Astrocyte (in vitro differentiated cells and primary cell): ENCODE measurements at regions not wholly inside any gene's neighbourhood (a gene's known extent, or its start where the extent isn't known, plus 50 kb on each side); places are given as distances from the start of the nearest gene placed in this dataset.

Experiments used
- DNase-seq: peaks from one replicate; pipeline ENCODE4 v3.0.0-alpha.2; 2010; ENCODE audit warnings: low read depth
- FAIRE-seq: peaks from 2 replicates; lab custom pipeline; 2011; peaks lifted over from hg19 to GRCh38; lab: Jason Lieb, UNC
- H2AFZ ChIP-seq: 2 replicates; pipeline ENCODE4 v1.6.0; 2012; ENCODE audit warnings: low read depth, low read length, inconsistent platforms
- H3K27ac ChIP-seq: 2 replicates; pipeline ENCODE4 v1.5.1; 2011; ENCODE audit warnings: low read depth, low read length, inconsistent platforms
- H3K27me3 ChIP-seq: 2 replicates; pipeline ENCODE4 v1.6.0; 2011; ENCODE audit warnings: low read length, inconsistent platforms; ENCODE audit not compliant: insufficient read depth
- H3K36me3 ChIP-seq: 2 replicates; pipeline ENCODE4 v1.5.1; 2011; ENCODE audit warnings: low read length, inconsistent platforms; ENCODE audit not compliant: insufficient read depth
- H3K4me1 ChIP-seq: 2 replicates; pipeline ENCODE4 v1.5.1; 2011; ENCODE audit warnings: low read length, inconsistent platforms; ENCODE audit not compliant: insufficient read depth
- H3K4me2 ChIP-seq: 2 replicates; pipeline ENCODE4 v1.6.0; 2012; ENCODE audit warnings: low read length, inconsistent platforms
- H3K4me3 ChIP-seq: 2 replicates; pipeline ENCODE4 v1.5.1; 2011; ENCODE audit warnings: low read depth, mild to moderate bottlenecking, low read length, inconsistent platforms; ENCODE audit not compliant: insufficient read depth
- H3K79me2 ChIP-seq: 2 replicates; pipeline ENCODE4 v1.6.0; 2012; ENCODE audit warnings: mild to moderate bottlenecking, low read length, inconsistent platforms; ENCODE audit not compliant: insufficient read depth
- H3K9ac ChIP-seq: 2 replicates; pipeline ENCODE4 v1.6.0; 2012; ENCODE audit warnings: mild to moderate bottlenecking, low read length, inconsistent platforms
- H3K9me3 ChIP-seq: 2 replicates; pipeline ENCODE4 v1.5.1; 2012; ENCODE audit warnings: low read depth, mild to moderate bottlenecking, low read length, inconsistent platforms; ENCODE audit not compliant: insufficient read depth
- H4K20me1 ChIP-seq: 2 replicates; pipeline ENCODE4 v1.6.0; 2012; ENCODE audit warnings: low read length, inconsistent platforms; ENCODE audit not compliant: insufficient read depth
- H3K27ac Mint-ChIP-seq: one replicate; pipeline ENCODE4 v1.8.0; 2021; ENCODE audit warnings: mild to moderate bottlenecking, mixed read lengths; ENCODE audit not compliant: unreplicated experiment
- H3K27me3 Mint-ChIP-seq: one replicate; pipeline ENCODE4 v1.8.0; 2021; ENCODE audit warnings: low read depth, mixed read lengths; ENCODE audit not compliant: unreplicated experiment
- H3K36me3 Mint-ChIP-seq: one replicate; pipeline ENCODE4 v1.8.0; 2021; ENCODE audit warnings: low read depth, mixed read lengths; ENCODE audit not compliant: unreplicated experiment
- H3K4me1 Mint-ChIP-seq: one replicate; pipeline ENCODE4 v1.8.0; 2021; ENCODE audit warnings: low read depth, mixed read lengths; ENCODE audit not compliant: unreplicated experiment
- H3K4me3 Mint-ChIP-seq: one replicate; pipeline ENCODE4 v1.8.0; 2021; ENCODE audit warnings: mild to moderate bottlenecking, moderate library complexity, mixed read lengths; ENCODE audit not compliant: unreplicated experiment
- H3K9me3 Mint-ChIP-seq: one replicate; pipeline ENCODE4 v1.8.0; 2021; ENCODE audit warnings: mild to moderate bottlenecking, mixed read lengths; ENCODE audit not compliant: unreplicated experiment
- EZH2 ChIP-seq: IDR thresholded peaks from 2 replicates; pipeline ENCODE4 v1.6.1; 2012; ENCODE audit warnings: mild to moderate bottlenecking, low read length, inconsistent platforms; ENCODE audit not compliant: insufficient read depth
- TF ChIP-seq, protein P1 (sequence below): IDR thresholded peaks from 2 replicates; pipeline ENCODE4 v1.5.1; 2011; ENCODE audit warnings: low read depth, mild to moderate bottlenecking, inconsistent platforms, low read length, moderate library complexity; ENCODE audit not compliant: insufficient read depth

- peaks cover 2% of the 10 kb centered on the region for H3K27me3 Mint-ChIP-seq
- Histone ChIP-seq H3K36me3 (no peaks in the 10 kb centered on the region), H3K9ac (peak overlapping the region; percentile 81), H4K20me1 (no peaks in the 10 kb centered on the region), H3K4me2 (peak overlapping the region; percentile 79), H3K9me3 (no peaks in the 10 kb centered on the region), H3K4me1 (peaks cover 32% of the 10 kb centered on the region), H2AFZ (no peak overlapping the region), H3K27me3 (no peaks in the 10 kb centered on the region), H3K79me2 (no peaks in the 10 kb centered on the region), H3K4me3 (no peak overlapping the region), H3K27ac (peak overlapping the region; percentile 72)
- FAIRE-seq (no peak), DNase-seq (peak; percentile 93)
- peaks cover 8% of the 10 kb centered on the region for H3K9me3 Mint-ChIP-seq
- peak overlapping the region; percentile 90 for H3K27ac Mint-ChIP-seq
- H3K4me3 Mint-ChIP-seq: peak overlapping the region; percentile 22
- H3K4me1 Mint-ChIP-seq: peaks cover 32% of the 10 kb centered on the region
- no peaks in the 10 kb centered on the region for H3K36me3 Mint-ChIP-seq
- TF ChIP-seq EZH2: no peak
- TF ChIP-seq, protein P1, sequence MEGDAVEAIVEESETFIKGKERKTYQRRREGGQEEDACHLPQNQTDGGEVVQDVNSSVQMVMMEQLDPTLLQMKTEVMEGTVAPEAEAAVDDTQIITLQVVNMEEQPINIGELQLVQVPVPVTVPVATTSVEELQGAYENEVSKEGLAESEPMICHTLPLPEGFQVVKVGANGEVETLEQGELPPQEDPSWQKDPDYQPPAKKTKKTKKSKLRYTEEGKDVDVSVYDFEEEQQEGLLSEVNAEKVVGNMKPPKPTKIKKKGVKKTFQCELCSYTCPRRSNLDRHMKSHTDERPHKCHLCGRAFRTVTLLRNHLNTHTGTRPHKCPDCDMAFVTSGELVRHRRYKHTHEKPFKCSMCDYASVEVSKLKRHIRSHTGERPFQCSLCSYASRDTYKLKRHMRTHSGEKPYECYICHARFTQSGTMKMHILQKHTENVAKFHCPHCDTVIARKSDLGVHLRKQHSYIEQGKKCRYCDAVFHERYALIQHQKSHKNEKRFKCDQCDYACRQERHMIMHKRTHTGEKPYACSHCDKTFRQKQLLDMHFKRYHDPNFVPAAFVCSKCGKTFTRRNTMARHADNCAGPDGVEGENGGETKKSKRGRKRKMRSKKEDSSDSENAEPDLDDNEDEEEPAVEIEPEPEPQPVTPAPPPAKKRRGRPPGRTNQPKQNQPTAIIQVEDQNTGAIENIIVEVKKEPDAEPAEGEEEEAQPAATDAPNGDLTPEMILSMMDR: no peak
Observed at GRCh38 chr3:197353001-197353866, 54.8 kb upstream of the DLG1 start.

DNA sequence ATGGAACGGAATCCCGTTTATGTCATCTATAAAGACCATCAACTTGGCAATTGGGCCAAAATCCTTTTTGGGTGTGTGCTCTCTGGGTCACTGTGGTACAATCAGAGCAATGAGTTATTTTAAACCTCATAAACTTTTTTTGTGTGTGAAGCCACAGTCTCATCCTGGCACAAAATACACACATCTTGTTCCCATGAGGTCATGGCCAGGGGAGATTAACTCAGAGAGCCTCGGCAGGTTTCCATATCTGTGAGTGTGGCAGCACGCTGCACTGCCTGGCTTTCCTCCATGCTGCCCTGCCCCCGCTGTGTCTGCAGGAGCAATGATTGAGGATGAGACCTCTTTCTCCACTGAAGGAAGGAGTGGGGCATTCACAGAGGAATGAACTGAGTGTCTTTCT, 54.0 kb upstream of the DLG1 start:
- Histone ChIP-seq H4K20me1 (no peaks in the 10 kb centered on the region), H3K79me2 (no peaks in the 10 kb centered on the region), H3K9ac (no peak overlapping the region), H3K27ac (peak overlapping the region; percentile 72), H3K4me2 (no peak overlapping the region), H3K27me3 (no peaks in the 10 kb centered on the region), H3K9me3 (no peaks in the 10 kb centered on the region), H3K4me3 (no peak overlapping the region), H3K36me3 (no peaks in the 10 kb centered on the region), H3K4me1 (peaks cover 32% of the 10 kb centered on the region), H2AFZ (no peak overlapping the region)
- Mint-ChIP-seq H3K9me3 (peaks cover 8% of the 10 kb centered on the region), H3K27me3 (peaks cover 2% of the 10 kb centered on the region), H3K36me3 (no peaks in the 10 kb centered on the region), H3K4me1 (peaks cover 32% of the 10 kb centered on the region), H3K4me3 (no peak overlapping the region), H3K27ac (no peak overlapping the region)
- TF ChIP-seq, protein P1: no peak
- TF ChIP-seq EZH2: no peak
- no peak for FAIRE-seq
- peak; percentile 89 for DNase-seq

GRCh38 chr3:197350446-197350845, 52.0 kb upstream of the DLG1 start:
- Histone ChIP-seq H3K79me2 (no peaks in the 10 kb centered on the region), H2AFZ (no peak overlapping the region), H3K4me2 (no peak overlapping the region), H3K27me3 (no peaks in the 10 kb centered on the region), H3K9ac (no peak overlapping the region), H3K4me1 (peaks cover 32% of the 10 kb centered on the region), H3K4me3 (no peak overlapping the region), H3K9me3 (no peaks in the 10 kb centered on the region), H3K36me3 (no peaks in the 10 kb centered on the region), H4K20me1 (no peaks in the 10 kb centered on the region), H3K27ac (no peak overlapping the region)
- no peak for DNase-seq
- Mint-ChIP-seq H3K36me3 (no peaks in the 10 kb centered on the region), H3K27ac (no peak overlapping the region), H3K27me3 (no peaks in the 10 kb centered on the region), H3K4me3 (no peak overlapping the region), H3K4me1 (peaks cover 28% of the 10 kb centered on the region), H3K9me3 (peaks cover 5% of the 10 kb centered on the region)
- TF ChIP-seq, protein P1: no peak
- TF ChIP-seq EZH2: no peak
- FAIRE-seq: no peak
